H1 (cell line): ENCODE measurements at regions not wholly inside any gene's neighbourhood (a gene's known extent, or its start where the extent isn't known, plus 50 kb on each side); places are given as distances from the start of the nearest gene placed in this dataset.
A peak's percentile ranks its signal among the peaks of the same experiment; 100 is the strongest.

ENCODE experiments used
- CTCF ChIA-PET: fragments of 300-600 bp; sonication (Branson Sonifier 250); formaldehyde crosslinking; loops from one replicate; lab custom pipeline; 2021; ENCODE audit not compliant: partially characterized antibody; lab: Charles Lee
- POLR2A ChIA-PET: fragments of 300-600 bp; sonication (Branson Sonifier 250); formaldehyde crosslinking; loops from one replicate; lab custom pipeline; 2021; ENCODE audit warnings: inconsistent platforms; ENCODE audit not compliant: partially characterized antibody; lab: Charles Lee
- DNase-seq, 2 experiments: peaks; one replicate each; pipeline versions ENCODE4 v3.0.0 to v3.0.0-alpha.2; 2010 to 2022; ENCODE audit warnings: low spot score in 2 of 2, low read depth in 1 of 2, mixed read lengths in 1 of 2
- FAIRE-seq: peaks from 2 replicates; lab custom pipeline; 2011; peaks lifted over from hg19 to GRCh38; lab: Jason Lieb, UNC
- H2AFZ ChIP-seq: 2 replicates; pipeline ENCODE4 v1.8.1; 2012; ENCODE audit warnings: low read length, inconsistent platforms
- H2AK5ac ChIP-seq: 2 replicates; pipeline ENCODE4 v1.6.1; 2013; ENCODE audit warnings: low read depth, low read length
- H2BK120ac ChIP-seq: replicated peaks from 2 replicates; pipeline ENCODE3; 2013; ENCODE audit warnings: low read depth, low read length, inconsistent platforms
- H2BK12ac ChIP-seq: 2 replicates; pipeline ENCODE4 v1.6.1; 2013; ENCODE audit warnings: low read depth, low read length
- H2BK15ac ChIP-seq: 2 replicates; pipeline ENCODE4 v1.6.1; 2013; ENCODE audit warnings: low read length
- H2BK20ac ChIP-seq: 2 replicates; pipeline ENCODE4 v1.6.1; 2013; ENCODE audit warnings: low read length
- H2BK5ac ChIP-seq: 2 replicates; pipeline ENCODE4 v1.6.1; 2013; ENCODE audit warnings: low read depth, low read length
- H3K14ac ChIP-seq: 2 replicates; pipeline ENCODE4 v1.6.1; 2013; ENCODE audit warnings: inconsistent platforms; ENCODE audit not compliant: insufficient read length
- H3K18ac ChIP-seq: 2 replicates; pipeline ENCODE4 v1.6.1; 2013; ENCODE audit warnings: low read length; ENCODE audit errors: extremely low read depth
- H3K23ac ChIP-seq: 2 replicates; pipeline ENCODE4 v1.6.1; 2013; ENCODE audit warnings: inconsistent platforms; ENCODE audit not compliant: insufficient read length
- H3K23me2 ChIP-seq: 2 replicates; pipeline ENCODE4 v1.6.1; 2013; ENCODE audit warnings: low read depth, low read length
- H3K27ac ChIP-seq: 2 replicates; pipeline ENCODE4 v1.6.1; 2011; ENCODE audit warnings: low read depth, low read length, inconsistent platforms
- H3K27me3 ChIP-seq, 4 experiments: replicated peaks in 1 of 4; 1 replicate in 1 of 4; 2 replicates in 3 of 4; pipeline versions ENCODE4 v1.6.1 to v1.8.1; 2011 to 2013; ENCODE audit warnings: low read length in 3 of 4, mild to moderate bottlenecking in 3 of 4, inconsistent platforms in 2 of 4, mixed read lengths in 2 of 4, moderate library complexity in 1 of 4; ENCODE audit not compliant: control insufficient read depth in 3 of 4, insufficient read depth in 3 of 4; ENCODE audit errors: extremely low read depth in 1 of 4
- H3K36me3 ChIP-seq, 4 experiments: 2 replicates each; pipeline versions ENCODE4 v1.6.1 to v1.8.1; 2011 to 2013; ENCODE audit warnings: mild to moderate bottlenecking in 4 of 4, low read length in 3 of 4, moderate library complexity in 2 of 4, control low read depth in 1 of 4, inconsistent platforms in 1 of 4; ENCODE audit not compliant: insufficient read depth in 4 of 4, control insufficient read depth in 2 of 4
- H3K4ac ChIP-seq: replicated peaks from 2 replicates; pipeline ENCODE3; 2013; ENCODE audit warnings: low read length, low read depth, mixed read lengths, inconsistent platforms; ENCODE audit not compliant: insufficient read length
- H3K4me1 ChIP-seq, 4 experiments: replicated peaks in 1 of 4; 1 replicate in 1 of 4; 2 replicates in 3 of 4; pipeline versions ENCODE4 v1.6.1 to v1.8.1; 2011 to 2013; ENCODE audit warnings: low read length in 3 of 4, inconsistent platforms in 2 of 4, mixed read lengths in 1 of 4; ENCODE audit not compliant: insufficient read depth in 4 of 4, control insufficient read depth in 3 of 4
- H3K4me2 ChIP-seq, 2 experiments: 2 replicates each; pipeline versions ENCODE4 v1.6.1 to v1.8.1; 2011 to 2013; ENCODE audit warnings: low read depth in 2 of 2, low read length in 2 of 2, control low read depth in 1 of 2, inconsistent platforms in 1 of 2, mild to moderate bottlenecking in 1 of 2; ENCODE audit not compliant: insufficient read depth in 1 of 2
- H3K4me3 ChIP-seq, 4 experiments: fragments of 200-600, 300-600 bp in 1 of 4; sonication (generic), shearing (Covaris generic), sonication (Bioruptor Twin) in 1 of 4; 2 replicates each; pipeline versions ENCODE4 v1.5.1 to v1.8.1; 2011 to 2016; ENCODE audit warnings: low read length in 4 of 4, low read depth in 3 of 4, control low read depth in 2 of 4, inconsistent platforms in 2 of 4, mild to moderate bottlenecking in 2 of 4, mixed read lengths in 1 of 4, moderate library complexity in 1 of 4; ENCODE audit not compliant: insufficient read depth in 2 of 4; ENCODE audit errors: extremely low read depth in 1 of 4
- H3K56ac ChIP-seq: replicated peaks from 2 replicates; pipeline ENCODE3; 2013; ENCODE audit warnings: low read depth, mild to moderate bottlenecking, mixed read lengths, low read length, inconsistent platforms; ENCODE audit not compliant: insufficient read length
- H3K79me1 ChIP-seq: 2 replicates; pipeline ENCODE4 v1.6.1; 2013; ENCODE audit warnings: low read depth, low read length, control low read depth
- H3K79me2 ChIP-seq, 2 experiments: 2 replicates each; pipeline versions ENCODE4 v1.6.1 to v1.8.1; 2012 to 2013; ENCODE audit warnings: low read length in 2 of 2, mild to moderate bottlenecking in 2 of 2, inconsistent platforms in 1 of 2; ENCODE audit not compliant: insufficient read depth in 2 of 2, control insufficient read depth in 1 of 2
- H3K9ac ChIP-seq, 4 experiments: replicated peaks in 1 of 4; 1 replicate in 1 of 4; 2 replicates in 3 of 4; pipeline versions ENCODE4 v1.6.1 to v1.8.1; 2011 to 2013; ENCODE audit warnings: low read depth in 3 of 4, low read length in 3 of 4, control low read depth in 2 of 4, mild to moderate bottlenecking in 2 of 4, moderate library complexity in 2 of 4, inconsistent platforms in 1 of 4; ENCODE audit errors: extremely low read depth in 1 of 4
- H3K9me3 ChIP-seq, 2 experiments: 2 replicates each; pipeline versions ENCODE4 v1.6.1 to v1.8.1; 2012 to 2013; ENCODE audit warnings: mild to moderate bottlenecking in 2 of 2, moderate library complexity in 2 of 2, control low read depth in 1 of 2, inconsistent platforms in 1 of 2, low read depth in 1 of 2, low read length in 1 of 2, mixed read lengths in 1 of 2; ENCODE audit not compliant: insufficient read depth in 2 of 2
- H4K20me1 ChIP-seq, 2 experiments: replicated peaks in 1 of 2; 2 replicates each; pipeline versions ENCODE3 to v1.8.1; 2011 to 2013; ENCODE audit warnings: inconsistent platforms in 2 of 2, low read length in 2 of 2, mild to moderate bottlenecking in 1 of 2; ENCODE audit not compliant: insufficient read depth in 2 of 2, control insufficient read depth in 1 of 2
- H4K5ac ChIP-seq: 2 replicates; pipeline ENCODE4 v1.6.1; 2013; ENCODE audit warnings: low read length, low read depth, mixed read lengths, inconsistent platforms; ENCODE audit not compliant: insufficient read length
- H4K8ac ChIP-seq: 2 replicates; pipeline ENCODE4 v1.8.0; 2013; ENCODE audit warnings: mild to moderate bottlenecking, moderate library complexity, low read length, inconsistent platforms; ENCODE audit not compliant: insufficient read depth; ENCODE audit errors: extremely low read depth
- H4K91ac ChIP-seq: replicated peaks from 2 replicates; pipeline ENCODE3; 2013; ENCODE audit warnings: low read length, mixed read lengths, inconsistent platforms; ENCODE audit not compliant: insufficient read length
- KDM5A ChIP-seq: fragments of 200-600 bp; IDR thresholded peaks from 2 replicates; pipeline ENCODE4 v1.7.1; 2012; ENCODE audit warnings: mild to moderate bottlenecking, low read length, inconsistent platforms, mixed read lengths
- TAF7 ChIP-seq: optimal IDR thresholded peaks from 2 replicates; pipeline ENCODE3; 2011; ENCODE audit warnings: low read depth, mild to moderate bottlenecking, inconsistent platforms, low read length, moderate library complexity, borderline replicate concordance
- TCF12 ChIP-seq: IDR thresholded peaks from 2 replicates; pipeline ENCODE4 v1.6.1; 2011; ENCODE audit warnings: low read depth, mild to moderate bottlenecking, low read length
- WGBS, 2 experiments: shearing (Covaris generic) in 1 of 2; methylation state at CpG; one replicate each; pipeline versions ENCODE4 v1.1.6 to v1.1.7; 2013 to 2015; ENCODE audit warnings: low lambda C conversion rate in 2 of 2, mixed read lengths in 2 of 2, inconsistent platforms in 1 of 2, low coverage in 1 of 2, missing lambda C conversion rate in 1 of 2; ENCODE audit not compliant: insufficient replicate concordance in 2 of 2, insufficient coverage in 1 of 2, insufficient read length in 1 of 2; ENCODE audit errors: extremely low coverage in 1 of 2, missing lambda C conversion rate in 1 of 2; 5-methylcytosine and 5-hydroxymethylcytosine counted together

GRCh38 chr13:80862456-80862855 is 521.5 kb upstream of the SPRY2 start:
- CTCF ChIA-PET: no interaction called here
- POLR2A ChIA-PET: no interaction called here
- Histone ChIP-seq H2BK12ac (no peak overlapping the region), H3K79me2 (no peaks in the 10 kb centered on the region), H3K9ac (no peak overlapping the region), H4K8ac (no peak overlapping the region), H3K79me1 (no peaks in the 10 kb centered on the region), H3K23me2 (no peaks in the 10 kb centered on the region), H3K9me3 (peaks cover 0 to 2% of the 10 kb centered on the region in 2 experiments; a peak in 1 of 4 replicates), H2AFZ (no peak overlapping the region), H3K4me3 (no peak overlapping the region), H3K36me3 (no peaks in the 10 kb centered on the region), H4K20me1 (no peaks in the 10 kb centered on the region), H3K4ac (no peak overlapping the region), H2BK15ac (no peak overlapping the region), H3K14ac (no peak overlapping the region), H3K23ac (no peak overlapping the region), H3K18ac (no peak overlapping the region), H3K56ac (no peak overlapping the region), H4K91ac (no peak overlapping the region), H3K4me2 (no peak overlapping the region), H3K4me1 (peaks cover 0 to 2% (median 0%) of the 10 kb centered on the region in 4 experiments; a peak in 1 of 7 replicates), H3K27ac (no peak overlapping the region), H4K5ac (no peak overlapping the region), H2BK5ac (no peak overlapping the region), H2AK5ac (no peak overlapping the region), H3K27me3 (no peaks in the 10 kb centered on the region), H2BK120ac (no peak overlapping the region), H2BK20ac (no peak overlapping the region)
- 66% methylated on average over 4 of the region's 4 CpGs; no CpG with 5 or more reads in 1 of the 2 experiments for WGBS, 2 experiments
- no peak for FAIRE-seq
- TF ChIP-seq TCF12 (0 out of 2 replicates have a peak, but pooled peaks have one; percentile 27), TAF7 (no peak), KDM5A (no peak)
- DNase-seq: no peak
